Left colon (tissue), 2 donors: ENCODE measurements at regions not wholly inside any gene's neighbourhood (a gene's known extent, or its start where the extent isn't known, plus 50 kb on each side); places are given as distances from the start of the nearest gene placed in this dataset.
"Not testable (repeated sequence)": the region's sequence is repeated elsewhere in the genome, so short reads cannot be mapped to it uniquely, and the experiment has no call there.

ENCODE experiments used
- ATAC-seq: fragments of 200-7000 bp; cut with Tn5 transposase; one replicate; pipeline ENCODE4 v1.9.1; 2020; ENCODE audit warnings: mild to moderate bottlenecking, moderate library complexity
- DNase-seq, 2 donors: peaks; one replicate each; pipeline ENCODE4 v3.0.0-alpha.2; 2020
- intact Hi-C, 2 donors: fragments of 100-400 bp; cut with DNase I in 1 of 2; cut with micrococcal nuclease in 1 of 2; formaldehyde crosslinking; loops; one replicate each; pipeline versions ENCODE4 v1.11.2 to v1.14.0; 2022; cut with DNase I, micrococcal nuclease
- donor health status: DM: no; HTN: no; CAD: no.
- donor health status: DM: yes; HTN: yes; CAD: no.

DNA sequence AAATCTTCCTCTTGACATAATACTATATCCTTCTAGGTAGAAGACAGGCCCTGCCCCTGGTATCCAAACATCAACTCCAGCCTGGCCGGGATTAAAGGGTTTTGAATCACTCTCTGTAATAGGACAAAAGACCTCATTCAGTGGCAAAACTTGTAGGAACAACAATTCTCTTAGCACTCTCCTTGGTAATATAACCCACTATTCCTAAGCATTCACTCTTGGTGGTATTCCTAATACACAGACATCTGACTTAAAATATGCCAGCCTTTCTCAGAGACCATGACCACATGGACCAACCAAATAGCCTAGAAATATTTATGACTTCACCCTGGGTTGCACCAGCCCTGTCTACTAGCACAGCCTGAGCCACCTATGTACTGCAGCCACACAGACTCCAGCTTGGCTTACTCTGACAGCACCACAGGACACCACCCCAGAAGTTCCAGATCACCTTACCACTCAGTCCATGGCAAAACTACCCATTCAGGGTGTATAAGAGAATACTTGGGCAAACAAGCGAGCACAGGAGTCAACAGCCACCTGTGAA, 244.9 kb upstream of the NEBL start:
- ATAC-seq (no peak), DNase-seq (no peak)
- intact Hi-C loops: no loop called here

DNA sequence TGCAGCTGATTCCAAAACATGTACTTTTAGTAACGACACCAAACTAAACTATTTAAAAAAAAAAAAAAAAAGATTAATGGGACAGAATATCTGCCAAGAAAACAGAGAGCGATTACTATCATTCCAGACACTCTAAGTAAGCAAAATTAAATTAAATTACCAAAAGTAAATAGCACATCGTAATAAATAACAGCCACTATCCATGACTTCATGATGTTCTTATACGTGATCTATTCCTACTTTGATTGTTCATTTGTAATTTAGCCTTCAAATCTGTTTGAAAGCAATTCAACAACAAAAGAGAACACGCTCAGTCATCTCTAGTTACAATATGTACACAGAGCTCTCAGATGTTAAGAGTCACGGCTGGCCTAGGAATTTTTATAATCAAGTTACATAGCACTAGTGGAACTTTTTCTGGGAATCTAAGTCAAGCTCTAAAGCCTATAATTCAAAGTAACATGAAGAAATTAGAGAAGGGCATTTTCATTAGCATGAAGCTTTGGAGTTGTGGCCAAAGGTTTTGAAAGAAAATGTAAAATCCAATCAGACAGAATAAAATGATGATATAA, 241.7 kb upstream of the NEBL start:
- intact Hi-C loops: no loop called here
- ATAC-seq: no peak

DNA sequence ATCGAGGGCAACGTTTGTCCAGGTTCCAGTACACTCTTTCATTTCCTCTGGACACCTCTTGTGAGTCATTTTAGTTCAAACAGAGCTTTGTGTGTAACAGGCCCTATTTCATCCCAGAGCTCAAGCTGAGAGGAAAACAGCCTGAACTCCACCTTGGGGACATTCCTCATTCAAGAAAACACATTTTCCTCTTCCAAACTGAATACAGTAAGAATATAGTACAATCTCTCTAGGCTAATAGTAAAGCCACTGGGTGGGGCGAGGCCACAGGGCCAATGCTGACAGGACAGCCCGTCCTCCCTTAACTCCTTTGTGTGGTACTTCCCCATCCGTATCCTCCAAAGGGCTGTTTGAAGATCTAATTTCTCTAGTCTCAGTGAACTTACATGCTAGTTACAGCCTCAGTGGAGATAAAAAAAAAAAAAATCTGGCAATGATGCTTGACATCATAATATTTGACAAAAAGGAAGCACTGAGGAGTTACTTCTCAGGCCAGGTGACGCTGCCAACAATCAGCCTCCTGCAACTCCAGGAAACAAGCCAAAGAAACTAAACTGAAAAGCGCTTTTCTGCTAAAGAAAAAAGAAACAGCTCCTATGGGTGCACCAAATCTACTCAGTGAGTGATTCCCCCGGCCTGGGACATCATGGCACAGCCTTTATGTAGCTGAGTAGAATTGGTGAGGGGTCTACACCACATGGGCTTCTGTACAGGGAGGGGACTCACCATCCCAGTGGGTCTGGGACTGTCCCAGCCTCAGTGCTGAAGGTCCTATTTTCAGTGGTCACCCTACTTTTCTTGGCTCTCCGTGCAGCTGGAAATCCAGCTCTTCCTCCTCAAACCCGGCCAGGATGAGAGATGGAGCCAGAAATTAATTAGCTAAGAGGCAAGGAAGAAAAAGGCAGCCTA, 238.2 kb upstream of the NEBL start:
- intact Hi-C loops: no loop called here
- ATAC-seq: peak; percentile 71
- DNase-seq: peak in 1 of 2 donors; percentile 10

More for the DNA sequence above, 241.7 kb upstream of the NEBL start:
- no peak for DNase-seq

DNA sequence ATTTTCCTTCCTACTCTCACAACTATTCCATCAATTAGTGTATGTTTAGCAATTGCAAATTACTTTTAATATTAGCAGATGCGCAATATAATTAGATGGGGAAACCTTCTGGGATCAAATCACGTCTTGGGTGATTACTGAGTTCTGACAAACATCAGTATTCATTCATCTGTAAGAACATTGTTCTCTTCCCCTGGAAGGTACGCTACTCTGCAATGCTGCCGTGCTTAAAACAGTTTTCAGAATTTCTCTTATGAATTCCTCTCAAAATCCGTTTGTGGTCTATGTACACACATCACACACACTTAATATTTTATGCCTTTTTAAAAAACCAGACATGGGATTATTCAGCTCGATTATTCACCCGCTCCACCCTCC, 237.5 kb upstream of the NEBL start:
- ATAC-seq (no peak), DNase-seq (no peak)
- intact Hi-C loops: no loop called here

DNA sequence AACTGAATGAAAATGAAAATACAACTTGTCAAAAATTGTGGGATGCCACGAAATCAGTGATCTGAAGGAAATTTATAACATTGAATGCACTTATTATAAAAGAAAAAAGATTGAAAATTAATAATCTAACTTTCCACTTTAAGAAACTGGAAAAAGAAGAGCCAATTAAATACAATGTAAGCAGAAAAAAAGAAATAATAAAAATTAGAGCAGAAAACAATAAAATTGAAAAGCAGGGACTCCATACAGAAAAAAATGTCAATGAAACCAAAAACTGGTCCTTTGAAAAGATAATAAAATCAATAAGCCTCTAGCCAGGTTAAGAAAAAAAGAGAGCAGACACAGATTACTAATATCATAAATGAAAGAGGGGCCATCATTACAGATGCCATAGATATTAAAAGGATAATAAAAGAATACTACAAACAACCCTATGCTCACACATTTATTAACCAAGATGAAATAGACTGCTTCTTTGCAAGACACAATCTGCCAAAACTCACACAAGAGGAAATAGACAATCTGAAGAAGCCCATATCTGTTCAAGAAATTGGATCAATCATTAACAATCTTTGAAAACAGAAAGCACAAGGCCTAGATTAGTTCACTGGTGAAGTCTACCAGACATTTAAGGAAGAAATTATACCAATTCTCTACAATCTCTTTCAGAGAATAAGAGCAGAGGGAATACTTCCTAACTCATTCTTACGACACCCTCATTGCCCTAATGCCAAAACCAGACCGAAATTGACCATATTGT, 233.8 kb upstream of the NEBL start:
- intact Hi-C loops: no loop called here
- no peak for ATAC-seq
- DNase-seq: no peak

DNA sequence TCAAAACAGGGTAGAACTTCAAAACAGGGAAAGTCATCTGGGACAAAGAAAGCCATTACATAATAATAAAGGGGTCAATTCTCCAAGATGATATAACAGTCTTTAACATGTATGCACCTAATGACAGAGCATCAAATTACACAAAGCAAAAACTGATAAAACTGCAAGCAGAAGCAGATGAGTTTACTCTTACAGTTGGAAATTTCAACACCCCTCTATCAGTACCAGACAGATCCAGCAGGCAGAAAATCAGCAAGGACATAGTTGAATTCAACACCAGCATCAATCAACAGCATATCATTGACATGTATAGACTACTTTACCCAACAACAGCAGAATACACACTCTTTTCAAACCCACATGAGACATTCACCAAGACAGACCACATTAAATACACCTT, 233.0 kb upstream of the NEBL start:
- intact Hi-C loops: no loop called here
- no peak for ATAC-seq
- no peak for DNase-seq

DNA sequence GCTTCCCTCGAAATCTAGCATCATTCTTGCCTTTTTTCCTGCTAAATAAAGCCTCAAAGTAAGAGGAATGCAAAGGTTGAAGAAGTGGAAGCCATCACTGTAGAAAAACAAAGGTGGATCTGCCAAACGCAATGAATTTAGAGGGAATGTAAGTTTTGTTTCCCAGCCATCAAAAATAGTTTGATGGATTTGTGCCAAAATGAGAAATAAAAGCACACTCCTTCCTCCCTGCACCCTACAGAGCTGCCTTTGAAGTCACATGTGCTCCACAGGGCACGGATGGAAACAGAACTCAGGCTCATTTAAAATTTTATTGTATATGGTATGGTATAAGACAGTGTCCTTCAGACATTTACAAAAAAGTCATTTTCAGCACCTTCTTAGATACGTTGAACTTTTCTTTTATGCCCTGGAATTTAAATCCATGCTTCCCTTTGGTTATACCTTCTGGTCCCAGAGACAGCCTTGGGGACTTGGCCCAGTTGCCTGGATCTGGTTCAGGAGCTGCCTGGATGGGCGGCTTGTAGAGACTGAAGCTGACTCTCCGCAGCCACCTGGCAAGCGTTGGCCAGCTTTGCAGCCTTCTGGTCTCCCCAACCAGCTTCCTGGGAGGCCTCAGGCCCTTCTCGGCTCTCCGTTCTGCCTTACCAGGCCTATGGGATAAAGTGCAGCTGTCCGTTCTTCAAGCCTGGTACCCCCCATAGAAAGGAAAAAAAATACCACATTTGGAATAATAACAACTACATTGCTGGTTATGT, 228.5 kb upstream of the NEBL start:
- ATAC-seq (no peak), DNase-seq (no peak)
- intact Hi-C loops: no loop called here

DNA sequence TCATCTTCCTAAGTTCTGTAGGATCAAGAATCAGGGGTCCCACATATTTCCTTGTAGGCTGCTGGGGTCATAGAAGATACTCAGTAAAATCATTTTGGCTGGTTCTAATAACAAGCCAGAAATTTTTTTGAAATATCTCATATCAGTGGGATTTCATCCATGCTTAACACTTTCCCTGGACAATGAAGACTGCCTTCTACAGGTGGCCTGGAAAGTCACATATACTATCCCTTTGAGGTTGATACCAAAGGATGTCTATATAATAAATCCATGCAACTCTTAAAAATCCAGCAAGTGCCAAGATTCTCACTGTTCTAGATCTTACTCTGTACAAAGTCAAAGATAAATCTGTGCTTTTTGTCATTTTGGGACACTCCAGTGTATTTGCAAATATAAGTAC, 225.8 kb upstream of the NEBL start:
- intact Hi-C loops: no loop called here
- ATAC-seq: no peak
- no peak for DNase-seq

DNA sequence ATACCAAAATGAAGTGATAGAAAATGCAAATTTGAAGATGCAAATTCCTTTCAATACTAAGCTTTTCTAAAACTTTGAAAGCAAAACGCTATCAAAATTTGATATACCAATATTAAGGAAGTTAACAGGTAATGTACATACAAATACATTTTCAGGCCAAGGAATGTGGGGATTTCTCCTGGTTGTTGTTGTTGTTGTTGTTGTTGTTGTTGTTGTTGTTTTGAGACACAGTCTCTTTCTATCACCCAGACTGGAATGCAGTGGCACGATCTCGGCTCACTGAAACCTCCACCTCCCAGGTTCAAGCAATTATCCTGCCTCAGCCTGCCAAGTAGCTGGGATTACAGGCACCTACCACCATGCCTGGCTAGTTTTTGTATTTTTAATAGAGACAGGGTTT, 224.7 kb upstream of the NEBL start:
- intact Hi-C loops, ATAC-seq, DNase-seq: not testable (repeated sequence)

DNA sequence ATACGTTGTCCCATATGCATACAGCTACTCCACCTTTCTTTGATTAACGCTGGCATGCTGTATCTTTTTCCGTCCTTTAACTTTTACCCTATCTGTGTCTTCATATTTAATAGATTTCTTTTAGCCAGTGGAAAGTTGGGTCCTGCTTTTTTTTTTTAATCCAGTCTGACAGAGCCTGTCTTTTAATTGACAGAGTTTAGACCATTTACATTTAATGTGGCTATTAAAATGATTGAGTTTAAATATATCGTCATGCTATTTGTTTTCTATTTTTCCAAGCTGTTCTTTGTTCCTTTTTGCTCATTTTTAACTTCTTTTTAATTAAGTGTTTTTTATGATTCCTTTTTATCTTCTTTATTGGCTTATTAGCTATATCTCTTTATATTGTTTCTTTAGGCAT, 217.6 kb upstream of the NEBL start:
- intact Hi-C loops: no loop called here
- ATAC-seq (no peak), DNase-seq (no peak)

DNA sequence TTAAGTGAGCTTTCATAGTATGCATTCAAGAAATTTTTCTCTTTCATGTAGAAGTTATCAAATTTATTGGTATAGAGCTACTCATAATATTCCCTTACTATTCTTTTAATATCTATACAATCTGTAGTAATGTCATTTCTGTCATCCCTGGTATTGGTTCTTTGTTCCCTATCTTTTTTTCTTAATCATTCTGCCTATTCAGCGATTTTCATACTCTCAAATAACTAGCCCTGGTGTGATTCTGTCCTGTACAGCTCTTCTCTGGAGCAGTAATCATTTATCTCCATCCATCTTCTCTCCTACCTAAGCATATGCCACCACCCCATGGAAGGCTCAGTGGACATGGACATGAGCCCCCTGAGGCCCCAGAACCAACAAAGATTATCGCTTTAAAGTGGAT, 213.2 kb upstream of the NEBL start:
- no peak for DNase-seq
- ATAC-seq: no peak
- intact Hi-C loops: no loop called here

DNA sequence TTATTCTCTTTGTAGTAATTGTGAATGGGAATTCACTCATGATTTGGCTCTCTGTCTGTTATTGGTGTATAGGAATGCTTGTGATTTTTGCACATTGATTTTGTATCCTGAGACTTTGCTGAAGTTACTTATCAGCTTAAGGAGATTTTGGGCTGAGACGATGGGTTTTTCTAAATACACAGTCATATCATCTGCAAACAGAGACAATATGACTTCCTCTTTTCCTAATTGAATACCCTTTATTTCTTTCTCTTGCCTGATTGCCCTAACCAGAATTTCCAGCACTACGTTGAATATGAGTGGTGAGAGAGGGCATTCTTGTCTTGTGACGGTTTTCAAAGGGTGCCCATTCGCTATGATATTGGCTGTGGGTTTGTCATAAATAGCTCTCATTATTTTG, 209.8 kb upstream of the NEBL start:
- intact Hi-C loops, DNase-seq, ATAC-seq: not testable (repeated sequence)

DNA sequence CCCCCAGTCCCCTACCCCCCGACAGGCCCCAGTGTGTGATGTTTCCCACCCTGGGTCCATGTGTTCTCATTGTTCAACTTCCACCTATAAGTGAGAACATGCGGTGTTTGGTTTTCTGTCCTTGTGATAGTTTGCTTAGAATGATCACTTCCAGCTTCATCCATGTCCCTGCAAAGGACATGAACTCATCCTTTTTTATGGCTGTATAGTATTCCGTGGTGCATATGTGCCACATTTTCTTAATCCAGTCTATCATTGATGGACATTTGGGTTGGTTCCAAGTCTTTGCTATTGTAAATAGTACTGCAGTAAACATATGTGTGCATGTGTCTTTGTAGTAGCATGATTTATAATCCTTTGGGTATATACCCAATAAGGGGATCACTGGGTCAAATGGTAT, 208.2 kb upstream of the NEBL start:
- intact Hi-C loops, DNase-seq, ATAC-seq: not testable (repeated sequence)

DNA sequence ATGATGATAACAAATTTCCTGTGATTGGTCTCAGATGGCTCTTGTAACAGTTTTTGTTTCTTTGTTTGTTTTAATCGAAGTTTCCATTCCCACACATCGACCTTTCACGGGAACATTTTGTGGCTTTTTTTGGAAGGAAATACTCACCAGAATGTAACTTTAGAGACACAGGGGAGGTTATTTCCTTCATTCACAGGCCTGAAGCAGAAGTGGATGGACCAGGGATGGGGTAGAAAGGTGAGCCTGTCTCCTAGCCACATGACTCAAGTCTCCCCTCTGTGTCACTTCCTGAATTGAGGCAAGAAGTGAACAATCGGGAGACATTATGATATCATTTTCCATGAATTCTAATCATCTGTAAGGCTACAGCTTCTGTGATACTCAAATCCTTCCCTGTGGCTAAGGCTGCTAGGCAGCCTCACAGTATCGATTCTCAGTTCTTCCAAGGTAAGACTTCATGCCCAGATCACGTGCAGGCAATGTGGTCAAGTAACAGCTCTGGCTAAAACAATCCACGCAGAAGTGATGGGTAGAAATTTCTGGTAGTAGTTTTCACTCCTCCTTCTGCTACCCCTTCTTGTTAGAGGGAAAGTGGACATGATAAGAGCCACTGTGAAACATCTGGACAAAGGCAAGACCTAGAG, 203.9 kb upstream of the NEBL start:
- intact Hi-C loops: no loop called here
- ATAC-seq (no peak), DNase-seq (no peak)

DNA sequence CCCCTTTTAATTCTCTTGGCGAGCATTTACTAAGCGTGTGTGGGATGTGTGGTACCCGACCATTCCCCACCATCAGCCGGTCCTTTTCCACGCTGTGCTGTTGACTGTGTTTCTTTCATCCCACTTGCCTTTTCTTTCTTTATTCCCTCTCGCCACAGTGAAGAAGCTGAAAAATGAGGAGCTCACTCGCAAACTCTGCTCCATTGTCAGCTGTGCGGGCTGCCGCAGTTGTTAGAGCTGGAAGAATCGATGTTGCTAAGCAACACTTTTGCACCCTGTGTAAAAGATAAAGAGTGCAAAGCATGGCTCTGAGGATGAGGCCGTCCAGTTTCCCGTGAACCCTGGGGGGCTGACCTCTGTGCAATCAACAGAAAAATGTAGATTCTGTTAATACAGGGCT, 203.1 kb upstream of the NEBL start:
- ATAC-seq (no peak), DNase-seq (no peak)
- intact Hi-C loops: no loop called here

DNA sequence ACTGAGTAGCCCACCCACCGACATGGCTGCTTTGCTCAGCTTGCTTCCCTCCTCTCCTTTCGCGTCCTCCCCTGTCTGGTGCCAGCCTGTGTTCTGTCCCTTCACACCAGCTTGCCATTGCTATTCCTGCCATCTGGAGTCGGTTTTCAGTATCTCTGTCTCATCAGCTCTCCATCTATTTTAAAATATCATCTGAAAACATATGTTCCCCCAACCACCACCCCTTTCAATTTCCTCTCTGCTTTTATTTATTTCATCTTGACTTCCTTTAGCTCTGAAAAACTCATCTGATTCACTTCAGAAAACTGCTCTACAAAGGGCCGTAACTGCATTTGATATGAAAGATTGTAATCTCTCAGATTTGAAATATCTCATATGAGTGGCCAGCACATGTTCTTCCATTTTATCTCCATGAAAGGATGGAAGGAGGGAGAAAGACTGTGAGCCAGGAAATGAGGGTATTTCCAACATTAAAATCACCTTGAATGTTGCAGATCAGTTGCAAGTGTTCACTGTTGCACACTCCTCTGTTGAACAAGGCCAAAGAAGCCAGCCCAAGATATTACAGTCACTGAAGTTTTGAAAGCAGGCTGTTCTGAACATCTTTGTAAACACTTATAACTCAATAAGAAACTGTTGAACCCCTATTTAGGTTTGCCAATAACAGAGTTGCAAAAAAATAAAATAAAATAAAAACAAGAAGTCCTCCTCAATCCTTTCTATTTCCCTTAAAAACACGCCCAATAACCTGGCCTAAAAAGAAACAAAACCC, 202.4 kb upstream of the NEBL start:
- intact Hi-C loops: no loop called here
- ATAC-seq (no peak), DNase-seq (no peak)

DNA sequence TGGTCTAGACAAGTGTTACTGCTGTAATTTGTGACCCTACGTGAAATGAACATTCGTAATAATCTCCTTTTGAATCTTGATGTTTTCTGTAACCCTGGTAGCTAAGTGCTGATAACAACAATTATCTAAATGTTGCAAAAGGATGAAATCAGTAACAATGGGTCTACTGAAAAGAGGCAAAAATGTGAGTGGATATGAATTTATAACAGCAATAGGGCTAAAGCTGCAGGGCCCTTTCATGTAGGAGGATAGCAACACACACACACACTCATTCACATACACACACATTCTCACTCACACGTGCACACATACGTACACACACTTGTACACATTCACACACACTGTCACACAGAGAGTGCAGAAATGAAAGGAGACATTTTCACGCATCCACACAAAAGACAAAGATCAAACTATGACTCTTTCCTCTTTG, 200.8 kb upstream of the NEBL start:
- intact Hi-C loops: no loop called here
- DNase-seq (no peak), ATAC-seq (no peak)
